ENCODE measurements at regions not wholly inside any gene's neighbourhood (a gene's known extent, or its start where the extent isn't known, plus 50 kb on each side); places are given as distances from the start of the nearest gene placed in this dataset.

DNA sequence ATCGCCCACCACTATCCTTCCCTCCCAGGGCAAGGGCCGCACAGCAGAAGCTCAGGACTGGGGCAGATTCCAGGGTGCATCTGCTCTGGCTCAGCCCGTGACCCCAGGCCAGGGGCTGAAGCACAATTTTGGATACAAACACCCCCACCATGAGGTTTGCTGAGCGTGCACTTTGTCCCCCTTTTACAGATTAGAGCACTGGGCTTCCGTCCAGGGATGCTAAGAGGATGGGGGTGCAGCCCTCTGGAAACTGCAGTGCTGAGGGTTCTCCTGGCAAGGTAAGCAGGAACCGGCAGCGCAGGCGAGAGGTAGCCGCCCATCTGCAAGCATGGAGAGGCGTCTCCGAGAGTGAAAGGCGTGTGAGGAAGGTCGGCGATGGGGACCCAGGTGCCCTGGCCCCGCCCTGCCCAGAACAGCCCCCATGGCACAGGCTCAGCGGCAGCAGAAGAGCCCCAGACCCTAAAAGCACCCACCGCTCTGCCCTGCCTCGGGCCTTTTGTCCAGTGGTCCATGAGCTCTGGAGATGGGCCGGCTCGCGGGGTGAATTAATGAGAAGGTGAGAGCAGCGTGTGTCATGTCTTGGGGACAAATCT, 54.5 kb upstream of the OLFM1 start:
- in situ Hi-C loops (cut with MboI) (no loop called here), intact Hi-C loops (cut with micrococcal nuclease; ENCODE audit: unreplicated experiment) (no loop called here)
- ATAC-seq, result no peak
- SMC1A ChIA-PET (ENCODE audit: uncharacterized antibody, unreplicated experiment), result no interaction called here
- CTCF ChIA-PET, result no interaction called here
- FAIRE-seq, result no peak
- no peaks in the 10 kb centered on the region for H3K4me1 ChIP-seq (ENCODE audit: control insufficient read depth, insufficient read depth, low read length)
- no peaks in the 10 kb centered on the region for H3K9me3 ChIP-seq (replicated peaks; ENCODE audit: control insufficient read depth, insufficient read depth, low read length)
- H3K27ac ChIP-seq (ENCODE audit: control insufficient read depth, insufficient read depth), result no peak overlapping the region
- WGBS (ENCODE audit: insufficient coverage, insufficient replicate concordance, low lambda C conversion rate, missing lambda C conversion rate), result 52% methylated on average over 22 of the region's 22 CpGs
- H4K20me1 ChIP-seq (ENCODE audit: control insufficient read depth, insufficient read depth), result no peaks in the 10 kb centered on the region
- no peak for DNase-seq (ENCODE audit: low read depth, low spot score)
- RAD21 ChIA-PET (ENCODE audit: unreplicated experiment), result no interaction called here
- BruUV-seq (replicated peaks), result no TSS peak
- H3K4me3 ChIP-seq, result no peak overlapping the region
- H3K27me3 ChIP-seq (replicated peaks in 1 of 2; ENCODE audit: control insufficient read depth in 2 of 2, insufficient read depth in 2 of 2, low read length in 1 of 2), result no peaks in the 10 kb centered on the region; a peak in 1 of 4 replicates
- no peak overlapping the region for H3K9ac ChIP-seq (ENCODE audit: control insufficient read depth, insufficient read depth, low read length)
- no peaks in the 10 kb centered on the region for H3K36me3 ChIP-seq (ENCODE audit: control insufficient read depth in 2 of 2, insufficient read depth in 2 of 2, low read length in 1 of 2)
- no peaks in the 10 kb centered on the region for H3K79me2 ChIP-seq (ENCODE audit: control insufficient read depth, insufficient read depth, low read length)
- no peak overlapping the region for H3K4me2 ChIP-seq (ENCODE audit: control insufficient read depth, insufficient read depth)
- no peak overlapping the region for H2AFZ ChIP-seq (ENCODE audit: control insufficient read depth, low read depth, low read length)
- POLR2A ChIA-PET, result no interaction called here
- TF ChIP-seq NFIC (IDR thresholded peaks at IDR 0.05; ENCODE audit: low read depth, low read length), result no peak
- TF ChIP-seq REST (IDR thresholded peaks at IDR 0.05; ENCODE audit: low read depth, low read length), result no peak
- no peak for TF ChIP-seq RB1 (IDR thresholded peaks at IDR 0.05; ENCODE audit: borderline replicate concordance)
- no peak for TF ChIP-seq BACH1 (IDR thresholded peaks at IDR 0.05; ENCODE audit: borderline replicate concordance)
- TF ChIP-seq ATF7 (IDR thresholded peaks at IDR 0.05; ENCODE audit: low read depth), result no peak
- no peak for TF ChIP-seq EGR1 (IDR thresholded peaks at IDR 0.05; ENCODE audit: borderline replicate concordance in 1 of 2, low read depth in 2 of 2, low read length in 2 of 2)
- TF ChIP-seq EED (IDR thresholded peaks at IDR 0.05; ENCODE audit: low read depth), result no peak
- TF ChIP-seq, protein P1, sequence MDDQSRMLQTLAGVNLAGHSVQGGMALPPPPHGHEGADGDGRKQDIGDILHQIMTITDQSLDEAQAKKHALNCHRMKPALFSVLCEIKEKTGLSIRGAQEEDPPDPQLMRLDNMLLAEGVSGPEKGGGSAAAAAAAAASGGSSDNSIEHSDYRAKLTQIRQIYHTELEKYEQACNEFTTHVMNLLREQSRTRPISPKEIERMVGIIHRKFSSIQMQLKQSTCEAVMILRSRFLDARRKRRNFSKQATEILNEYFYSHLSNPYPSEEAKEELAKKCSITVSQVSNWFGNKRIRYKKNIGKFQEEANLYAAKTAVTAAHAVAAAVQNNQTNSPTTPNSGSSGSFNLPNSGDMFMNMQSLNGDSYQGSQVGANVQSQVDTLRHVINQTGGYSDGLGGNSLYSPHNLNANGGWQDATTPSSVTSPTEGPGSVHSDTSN (IDR thresholded peaks at IDR 0.05; ENCODE audit: insufficient replicate concordance, low read depth, low read length), result no peak
- no peak for TF ChIP-seq BCL11A (IDR thresholded peaks at IDR 0.05; ENCODE audit: low read depth, low read length)
- TF ChIP-seq NFYA (IDR thresholded peaks at IDR 0.05; ENCODE audit: borderline replicate concordance, low read depth, low read length), result no peak
- TF ChIP-seq, protein P2, sequence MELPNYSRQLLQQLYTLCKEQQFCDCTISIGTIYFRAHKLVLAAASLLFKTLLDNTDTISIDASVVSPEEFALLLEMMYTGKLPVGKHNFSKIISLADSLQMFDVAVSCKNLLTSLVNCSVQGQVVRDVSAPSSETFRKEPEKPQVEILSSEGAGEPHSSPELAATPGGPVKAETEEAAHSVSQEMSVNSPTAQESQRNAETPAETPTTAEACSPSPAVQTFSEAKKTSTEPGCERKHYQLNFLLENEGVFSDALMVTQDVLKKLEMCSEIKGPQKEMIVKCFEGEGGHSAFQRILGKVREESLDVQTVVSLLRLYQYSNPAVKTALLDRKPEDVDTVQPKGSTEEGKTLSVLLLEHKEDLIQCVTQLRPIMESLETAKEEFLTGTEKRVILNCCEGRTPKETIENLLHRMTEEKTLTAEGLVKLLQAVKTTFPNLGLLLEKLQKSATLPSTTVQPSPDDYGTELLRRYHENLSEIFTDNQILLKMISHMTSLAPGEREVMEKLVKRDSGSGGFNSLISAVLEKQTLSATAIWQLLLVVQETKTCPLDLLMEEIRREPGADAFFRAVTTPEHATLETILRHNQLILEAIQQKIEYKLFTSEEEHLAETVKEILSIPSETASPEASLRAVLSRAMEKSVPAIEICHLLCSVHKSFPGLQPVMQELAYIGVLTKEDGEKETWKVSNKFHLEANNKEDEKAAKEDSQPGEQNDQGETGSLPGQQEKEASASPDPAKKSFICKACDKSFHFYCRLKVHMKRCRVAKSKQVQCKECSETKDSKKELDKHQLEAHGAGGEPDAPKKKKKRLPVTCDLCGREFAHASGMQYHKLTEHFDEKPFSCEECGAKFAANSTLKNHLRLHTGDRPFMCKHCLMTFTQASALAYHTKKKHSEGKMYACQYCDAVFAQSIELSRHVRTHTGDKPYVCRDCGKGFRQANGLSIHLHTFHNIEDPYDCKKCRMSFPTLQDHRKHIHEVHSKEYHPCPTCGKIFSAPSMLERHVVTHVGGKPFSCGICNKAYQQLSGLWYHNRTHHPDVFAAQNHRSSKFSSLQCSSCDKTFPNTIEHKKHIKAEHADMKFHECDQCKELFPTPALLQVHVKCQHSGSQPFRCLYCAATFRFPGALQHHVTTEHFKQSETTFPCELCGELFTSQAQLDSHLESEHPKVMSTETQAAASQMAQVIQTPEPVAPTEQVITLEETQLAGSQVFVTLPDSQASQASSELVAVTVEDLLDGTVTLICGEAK (IDR thresholded peaks at IDR 0.05; ENCODE audit: borderline replicate concordance), result no peak
- no peak for TF ChIP-seq HSF1 (IDR thresholded peaks at IDR 0.05; ENCODE audit: low read depth, low read length)
- no peak for TF ChIP-seq SUZ12 (IDR thresholded peaks at IDR 0.05; ENCODE audit: unreplicated experiment)
